HUES64 (cell line): ENCODE measurements at regions not wholly inside any gene's neighbourhood (a gene's known extent, or its start where the extent isn't known, plus 50 kb on each side); places are given as distances from the start of the nearest gene placed in this dataset.
"Not testable (repeated sequence)": the region's sequence is repeated elsewhere in the genome, so short reads cannot be mapped to it uniquely, and the experiment has no call there.

Experiments used
- H3K27ac ChIP-seq: 2 replicates; pipeline ENCODE4 v1.7.0; 2013; ENCODE audit warnings: low read depth, low read length, inconsistent platforms
- H3K27me3 ChIP-seq: 2 replicates; pipeline ENCODE4 v1.6.1; 2013; ENCODE audit warnings: mild to moderate bottlenecking, low read length; ENCODE audit not compliant: insufficient read depth
- H3K36me3 ChIP-seq: 2 replicates; pipeline ENCODE4 v1.6.1; 2013; ENCODE audit warnings: mild to moderate bottlenecking, low read length; ENCODE audit not compliant: insufficient read depth
- H3K4me1 ChIP-seq: 2 replicates; pipeline ENCODE4 v1.6.1; 2013; ENCODE audit warnings: mild to moderate bottlenecking, low read length, moderate library complexity; ENCODE audit not compliant: insufficient read depth
- H3K4me3 ChIP-seq: 2 replicates; pipeline ENCODE4 v1.5.1; 2013; ENCODE audit warnings: mild to moderate bottlenecking, low read length, moderate library complexity
- H3K9ac ChIP-seq: 2 replicates; pipeline ENCODE4 v1.6.1; 2013; ENCODE audit warnings: mild to moderate bottlenecking, low read depth, low read length
- H3K9me3 ChIP-seq: 2 replicates; pipeline ENCODE4 v1.6.1; 2013; ENCODE audit warnings: low read depth, low read length; ENCODE audit not compliant: insufficient read depth
- WGBS: fragments of 150-250, 120-280 bp; methylation state at CpG from one replicate; pipeline ENCODE4 v1.1.7; 2013; ENCODE audit warnings: missing lambda C conversion rate; 5-methylcytosine and 5-hydroxymethylcytosine counted together

DNA sequence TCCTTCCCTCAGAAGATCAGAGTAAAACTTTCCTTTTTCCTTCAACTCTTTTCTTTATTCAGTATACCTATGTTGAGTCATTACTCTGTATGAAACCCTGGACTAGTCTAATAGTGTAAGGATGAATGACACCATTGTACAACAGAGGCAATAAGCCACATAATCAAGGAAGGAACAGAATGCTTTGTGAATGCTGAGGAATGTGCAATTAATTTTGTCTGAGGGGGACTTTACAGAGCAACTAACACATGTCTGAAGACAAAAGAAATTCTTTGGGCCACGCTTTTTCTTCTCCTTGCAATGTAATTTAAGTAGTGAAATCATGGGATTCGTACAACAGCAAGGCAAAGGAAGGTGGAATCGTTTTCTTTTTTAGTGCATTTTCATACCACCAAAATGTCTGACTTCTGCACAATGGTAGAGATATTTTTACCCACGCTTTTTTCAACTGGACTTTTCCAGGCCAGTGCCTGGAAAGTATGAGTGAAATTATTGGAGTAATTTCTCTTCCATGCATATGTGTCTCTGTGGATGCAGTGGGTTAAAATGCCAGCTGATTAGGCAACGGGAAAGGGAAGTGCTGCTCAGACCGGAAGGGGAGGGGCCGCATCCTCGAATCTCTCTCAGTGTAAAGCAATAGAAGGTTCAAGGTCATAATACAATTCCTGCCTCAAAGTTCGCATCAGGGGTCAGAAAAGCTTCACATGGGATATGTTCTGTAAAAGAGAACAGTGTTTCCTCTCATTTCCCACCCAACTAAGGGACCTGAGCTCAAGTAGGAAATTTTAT, 89.9 kb upstream of the MTHFD1L start:
- WGBS = 84% methylated on average over 9 of the region's 9 CpGs
- H3K27ac ChIP-seq = no peak overlapping the region

DNA sequence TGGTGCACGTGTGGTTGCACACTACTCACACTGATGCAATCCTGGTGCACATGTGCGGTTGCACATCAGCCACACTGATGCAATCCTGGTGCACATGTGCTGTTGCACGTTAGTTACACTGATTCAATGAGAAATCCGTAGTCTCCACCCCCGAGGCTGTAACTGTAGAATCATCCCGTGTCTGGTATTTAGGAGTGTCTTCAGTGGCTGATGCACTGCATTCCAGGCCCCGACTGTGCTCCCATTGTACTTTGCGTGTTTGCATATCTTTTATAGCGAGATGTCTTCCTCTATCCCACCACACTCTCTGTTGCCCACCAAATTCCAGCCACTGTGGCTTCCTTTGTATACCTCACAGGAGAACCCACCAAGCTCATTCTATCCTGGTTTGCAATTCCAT, 87.8 kb upstream of the MTHFD1L start:
- Histone ChIP-seq H3K4me3 (no peak overlapping the region), H3K36me3 (no peaks in the 10 kb centered on the region; the same call in 1 of the 2 replicates), H3K27ac (no peak overlapping the region), H3K27me3 (no peaks in the 10 kb centered on the region), H3K9ac (no peak overlapping the region), H3K9me3 (peaks cover 14% of the 10 kb centered on the region; the same call in 1 of the 2 replicates), H3K4me1 (no peaks in the 10 kb centered on the region)
- 95% methylated on average over 9 of the region's 9 CpGs for WGBS

More for the DNA sequence above, 89.9 kb upstream of the MTHFD1L start:
- Histone ChIP-seq H3K4me3 (no peak overlapping the region), H3K9me3 (peaks cover 14% of the 10 kb centered on the region; the same call in 1 of the 2 replicates), H3K27me3 (no peaks in the 10 kb centered on the region), H3K9ac (no peak overlapping the region), H3K36me3 (no peaks in the 10 kb centered on the region; the same call in 1 of the 2 replicates), H3K4me1 (no peaks in the 10 kb centered on the region)

DNA sequence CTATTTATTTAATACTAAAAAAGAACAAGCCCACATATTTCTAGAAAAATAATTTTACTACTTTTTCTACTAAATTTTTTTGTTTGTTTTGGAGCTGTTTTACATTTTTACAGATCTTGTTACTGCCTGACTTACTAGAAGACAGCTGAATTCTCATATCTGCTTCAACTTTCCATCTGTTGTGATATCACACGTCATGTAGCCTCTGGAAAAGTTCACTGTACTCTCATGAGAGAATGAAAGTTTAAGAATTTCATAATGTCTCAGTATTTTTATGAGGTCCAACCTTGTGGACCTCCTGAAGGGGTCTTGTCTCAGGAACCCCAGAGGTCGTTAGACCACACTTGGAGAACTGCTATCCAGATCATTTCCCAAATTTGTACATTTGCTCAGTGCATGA, 81.7 kb upstream of the MTHFD1L start:
- Histone ChIP-seq H3K27ac (no peak overlapping the region), H3K9ac (no peak overlapping the region), H3K27me3 (no peaks in the 10 kb centered on the region), H3K9me3 (no peaks in the 10 kb centered on the region), H3K4me3 (no peak overlapping the region), H3K36me3 (no peaks in the 10 kb centered on the region), H3K4me1 (no peaks in the 10 kb centered on the region)
- WGBS = 84% methylated on average over 2 of the region's 2 CpGs

DNA sequence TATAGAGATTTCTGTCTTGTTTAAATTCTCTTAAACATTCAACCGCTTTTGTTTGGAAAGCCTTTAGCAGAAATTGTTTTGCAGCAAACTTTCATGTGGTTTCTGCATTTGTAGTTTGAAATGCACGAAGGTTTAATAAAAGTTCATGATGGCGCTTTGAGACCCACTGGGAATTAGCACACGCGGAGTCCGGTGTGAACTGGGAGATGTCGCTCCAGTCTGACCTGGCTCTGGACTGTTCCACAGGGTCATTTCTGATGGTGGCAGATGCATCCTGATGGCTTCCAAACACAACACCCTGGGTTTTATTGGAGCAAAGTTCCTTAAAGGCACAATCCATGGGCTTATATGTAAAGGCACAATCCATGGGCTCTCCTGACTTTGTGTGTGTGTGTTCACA, 78.1 kb upstream of the MTHFD1L start:
- H3K9ac ChIP-seq = no peak overlapping the region
- 96% methylated on average over 7 of the region's 7 CpGs for WGBS

DNA sequence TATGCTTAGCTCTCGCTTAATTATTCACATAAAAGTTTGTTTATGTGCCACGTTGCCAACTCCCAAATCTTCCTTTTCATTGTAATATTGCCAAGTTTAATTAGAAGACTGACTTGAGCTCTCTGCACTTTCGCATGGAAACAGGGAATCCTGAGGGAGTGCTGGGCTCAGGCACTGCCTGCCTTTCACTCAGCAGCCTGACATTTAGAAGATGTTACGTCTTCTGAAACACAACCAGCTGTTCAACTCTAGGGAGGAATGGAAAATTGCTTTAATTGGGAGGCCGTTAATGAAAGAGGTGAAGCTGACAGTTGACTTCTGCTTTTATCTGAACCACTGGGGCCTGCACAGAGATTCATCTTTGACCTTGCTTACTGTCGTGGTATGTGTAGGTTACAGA, 77.4 kb upstream of the MTHFD1L start:
- Histone ChIP-seq H3K9me3 (no peaks in the 10 kb centered on the region), H3K27me3 (no peaks in the 10 kb centered on the region), H3K9ac (no peak overlapping the region), H3K4me1 (no peaks in the 10 kb centered on the region), H3K4me3 (no peak overlapping the region), H3K27ac (no peak overlapping the region), H3K36me3 (no peaks in the 10 kb centered on the region)
- 89% methylated on average over 6 of the region's 6 CpGs for WGBS

More for the DNA sequence above, 78.1 kb upstream of the MTHFD1L start:
- H3K4me1 ChIP-seq = no peaks in the 10 kb centered on the region
- H3K27ac ChIP-seq = no peak overlapping the region
- no peaks in the 10 kb centered on the region for H3K36me3 ChIP-seq
- no peaks in the 10 kb centered on the region for H3K9me3 ChIP-seq
- no peaks in the 10 kb centered on the region for H3K27me3 ChIP-seq
- H3K4me3 ChIP-seq = no peak overlapping the region

DNA sequence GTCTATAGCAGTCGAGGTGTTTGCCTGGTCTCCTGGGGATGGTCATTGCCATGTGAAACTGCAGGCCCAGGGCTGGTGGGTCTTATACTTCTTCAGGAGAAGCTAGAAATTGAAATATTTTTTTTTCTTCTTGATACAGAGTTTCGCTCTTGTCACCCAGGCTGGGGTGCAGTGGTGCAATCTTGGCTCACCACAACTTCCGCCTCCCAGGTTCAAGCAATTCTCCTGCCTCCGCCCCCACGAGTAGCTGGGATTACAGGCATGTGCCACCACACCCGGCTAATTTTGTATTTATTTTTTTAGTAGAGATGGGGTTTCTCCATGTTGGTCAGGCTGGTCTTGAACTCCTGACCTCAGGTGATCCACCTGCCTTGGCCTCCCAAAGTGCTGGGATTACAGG, 75.6 kb upstream of the MTHFD1L start:
- 95% methylated on average over 6 of the region's 6 CpGs for WGBS
- not testable (repeated sequence) for H3K4me3 ChIP-seq, H3K9me3 ChIP-seq, H3K27ac ChIP-seq, H3K4me1 ChIP-seq, H3K9ac ChIP-seq, H3K27me3 ChIP-seq, H3K36me3 ChIP-seq

DNA sequence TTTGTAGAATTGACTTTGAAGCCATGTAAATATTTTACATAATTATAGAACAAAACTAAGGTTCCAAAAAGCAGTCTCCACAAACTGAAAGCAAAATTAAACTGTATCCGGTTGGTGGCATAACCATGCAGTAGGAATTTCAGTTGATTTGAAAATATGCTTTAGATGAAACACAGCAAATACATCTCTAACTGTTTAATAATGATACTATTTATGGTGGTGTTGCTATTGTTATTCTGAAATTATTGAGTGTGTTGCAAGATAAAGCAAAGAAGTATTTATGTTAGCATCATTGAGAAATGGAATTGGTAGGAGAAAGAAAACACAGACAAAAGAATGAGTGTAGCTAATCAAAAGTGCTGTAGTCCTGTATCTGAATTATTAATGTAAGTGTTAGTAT, 73.8 kb upstream of the MTHFD1L start:
- H3K9ac ChIP-seq = no peak overlapping the region
- whole genome bisulfite sequencing = no CpG with 5 or more reads among the region's 1 CpG
- H3K4me3 ChIP-seq = no peak overlapping the region
- H3K9me3 ChIP-seq = no peaks in the 10 kb centered on the region
- no peaks in the 10 kb centered on the region for H3K27me3 ChIP-seq
- no peak overlapping the region for H3K27ac ChIP-seq
- H3K36me3 ChIP-seq = no peaks in the 10 kb centered on the region
- no peaks in the 10 kb centered on the region for H3K4me1 ChIP-seq

DNA sequence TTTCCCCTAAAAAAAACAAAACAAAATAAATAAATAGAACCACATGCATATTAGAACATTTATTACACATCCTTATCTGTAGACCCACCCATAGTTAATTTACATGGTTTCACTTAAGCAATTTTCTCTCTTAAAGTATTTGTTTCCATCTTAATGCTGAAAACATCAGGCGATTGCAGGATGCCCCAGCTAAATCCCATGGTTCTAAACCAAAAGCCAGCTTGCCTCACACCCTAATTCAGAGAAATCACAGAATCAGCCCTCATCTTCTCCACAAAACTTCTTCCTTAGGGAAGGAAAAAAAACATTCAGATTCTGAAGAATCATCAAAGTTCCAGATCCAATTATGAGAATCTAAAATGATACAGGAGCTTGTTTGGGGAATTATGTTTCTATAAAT, 67.6 kb upstream of the MTHFD1L start:
- Histone ChIP-seq H3K4me3 (no peak overlapping the region), H3K36me3 (no peaks in the 10 kb centered on the region), H3K9me3 (no peaks in the 10 kb centered on the region), H3K27ac (no peak overlapping the region), H3K9ac (no peak overlapping the region), H3K27me3 (no peaks in the 10 kb centered on the region), H3K4me1 (no peaks in the 10 kb centered on the region)
- 91% methylated on average over 1 of the region's 1 CpG for WGBS

DNA sequence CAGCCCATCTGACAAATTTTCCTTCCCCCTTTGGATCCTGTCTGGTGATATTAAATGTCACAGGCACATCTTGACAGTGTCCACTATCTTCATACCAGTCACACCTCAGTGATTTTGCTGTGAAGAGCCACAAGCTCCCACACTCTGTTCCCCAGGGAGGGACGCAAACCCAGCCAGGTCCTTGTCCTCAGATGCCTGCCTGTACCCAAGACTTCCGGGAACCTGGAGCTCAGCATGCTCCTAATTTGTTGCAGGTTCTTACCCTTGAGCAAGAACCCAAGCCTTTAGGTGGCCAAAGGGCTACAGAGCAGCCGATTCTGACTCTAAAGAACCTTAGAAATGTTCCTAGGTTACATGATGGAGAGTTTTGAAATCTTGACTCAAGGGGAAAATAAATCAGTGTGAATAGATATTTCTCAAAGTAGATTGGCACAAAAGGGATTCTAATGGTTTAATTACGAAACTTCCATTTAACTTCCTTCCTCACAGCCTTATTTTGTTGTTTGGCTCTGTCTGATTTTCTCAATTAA, 66.2 kb upstream of the MTHFD1L start:
- no peaks in the 10 kb centered on the region for H3K27me3 ChIP-seq
- no peak overlapping the region for H3K9ac ChIP-seq
- no peaks in the 10 kb centered on the region for H3K4me1 ChIP-seq
- H3K36me3 ChIP-seq = no peaks in the 10 kb centered on the region
- 92% methylated on average over 4 of the region's 4 CpGs for WGBS
- no peak overlapping the region for H3K27ac ChIP-seq
- no peaks in the 10 kb centered on the region for H3K9me3 ChIP-seq
- no peak overlapping the region for H3K4me3 ChIP-seq

DNA sequence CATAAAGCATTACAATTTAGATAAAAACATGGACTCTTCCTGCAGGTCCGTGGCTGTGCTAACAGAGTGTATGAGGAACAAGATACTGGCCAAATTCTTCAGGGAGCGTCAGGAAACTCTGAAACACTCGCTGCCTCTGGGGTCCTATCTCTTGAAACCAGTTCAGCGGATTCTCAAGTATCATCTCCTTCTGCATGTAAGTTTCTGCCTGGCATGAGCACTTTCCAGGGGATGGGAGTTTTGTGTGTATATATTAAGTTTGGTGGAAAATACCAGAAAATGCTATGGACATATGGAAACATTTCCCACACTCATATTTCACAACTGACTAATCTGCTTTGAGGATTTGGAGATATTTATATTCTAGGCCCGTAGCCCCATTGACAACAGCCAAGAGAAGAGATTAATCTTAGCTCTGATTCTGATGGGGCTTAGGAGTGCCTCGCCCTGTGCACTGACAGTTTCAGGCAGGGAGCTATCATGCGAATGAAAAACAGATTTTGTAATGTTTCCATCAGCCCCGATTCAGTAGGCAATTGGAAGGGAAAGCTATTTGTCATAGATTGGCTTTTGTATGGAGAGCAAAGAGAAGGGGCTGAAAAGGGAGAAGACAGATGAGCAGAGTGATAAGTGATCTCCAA, 64.7 kb upstream of the MTHFD1L start:
- 90% methylated on average over 8 of the region's 8 CpGs for WGBS
- H3K4me3 ChIP-seq = no peak overlapping the region
- H3K27ac ChIP-seq = no peak overlapping the region
- H3K36me3 ChIP-seq = no peaks in the 10 kb centered on the region
- no peak overlapping the region for H3K9ac ChIP-seq
- no peaks in the 10 kb centered on the region for H3K9me3 ChIP-seq
- H3K27me3 ChIP-seq = no peaks in the 10 kb centered on the region
- H3K4me1 ChIP-seq = no peaks in the 10 kb centered on the region

DNA sequence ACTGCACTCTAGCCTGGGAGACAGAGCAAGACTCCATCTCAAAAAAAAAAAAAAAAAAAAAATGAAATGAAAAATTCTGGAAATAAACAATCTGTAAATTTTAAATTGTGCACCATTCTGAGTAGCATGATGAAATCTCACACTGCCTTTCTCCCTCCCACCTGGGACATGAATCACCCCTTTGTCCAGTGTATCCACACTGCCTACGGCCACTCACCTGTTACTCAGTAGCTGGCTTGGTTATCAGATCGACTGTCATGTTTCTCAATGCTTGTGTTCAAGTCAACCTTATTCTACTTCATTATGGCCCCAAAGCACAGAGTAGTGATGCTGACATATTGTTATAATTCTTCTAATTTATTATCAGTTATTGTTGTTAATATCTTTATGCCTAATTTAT, 58.7 kb upstream of the MTHFD1L start:
- no peak overlapping the region for H3K4me3 ChIP-seq
- no peak overlapping the region for H3K9ac ChIP-seq
- WGBS = 92% methylated on average over 2 of the region's 2 CpGs
- H3K27me3 ChIP-seq = no peaks in the 10 kb centered on the region
- H3K9me3 ChIP-seq = no peaks in the 10 kb centered on the region
- no peak overlapping the region for H3K27ac ChIP-seq
- no peaks in the 10 kb centered on the region for H3K4me1 ChIP-seq
- H3K36me3 ChIP-seq = no peaks in the 10 kb centered on the region; the same call in 1 of the 2 replicates
